Ishikawa (cell line): ENCODE measurements at regions not wholly inside any gene's neighbourhood (a gene's known extent, or its start where the extent isn't known, plus 50 kb on each side); places are given as distances from the start of the nearest gene placed in this dataset.

Source experiments
- CEBPB ChIP-seq: IDR thresholded peaks from 2 replicates; pipeline ENCODE4 v1.6.1; 2012
- CREB1 ChIP-seq: IDR thresholded peaks from 2 replicates; pipeline ENCODE4 v1.6.1; 2012; ENCODE audit warnings: low read depth
- EGR1 ChIP-seq: IDR thresholded peaks from 2 replicates; pipeline ENCODE4 v1.6.1; 2012
- EP300 ChIP-seq: IDR thresholded peaks from 2 replicates; pipeline ENCODE4 v1.6.1; 2012; ENCODE audit warnings: borderline replicate concordance
- FOXM1 ChIP-seq: IDR thresholded peaks from 2 replicates; pipeline ENCODE4 v1.6.1; 2012; ENCODE audit warnings: low read depth, borderline replicate concordance
- NFIC ChIP-seq: IDR thresholded peaks from 2 replicates; pipeline ENCODE4 v1.6.1; 2012
- RAD21 ChIP-seq: IDR thresholded peaks from 2 replicates; pipeline ENCODE4 v1.6.1; 2012; ENCODE audit warnings: low read depth
- TAF1 ChIP-seq: IDR thresholded peaks from 2 replicates; pipeline ENCODE4 v1.6.1; 2012; ENCODE audit warnings: low read depth, mild to moderate bottlenecking
- TCF12 ChIP-seq: IDR thresholded peaks from 2 replicates; pipeline ENCODE4 v1.6.1; 2012; ENCODE audit warnings: low read depth
- TEAD4 ChIP-seq: IDR thresholded peaks from 2 replicates; pipeline ENCODE4 v1.6.1; 2012
- USF1 ChIP-seq: IDR thresholded peaks from 2 replicates; pipeline ENCODE4 v1.6.1; 2012
- YY1 ChIP-seq: IDR thresholded peaks from 2 replicates; pipeline ENCODE4 v1.6.1; 2012; ENCODE audit warnings: low read depth
- ZBTB7A ChIP-seq: IDR thresholded peaks from 2 replicates; pipeline ENCODE4 v1.6.1; 2012; ENCODE audit warnings: low read depth
- TF ChIP-seq, protein P1 (sequence below): IDR thresholded peaks from 2 replicates; pipeline ENCODE4 v1.6.1; 2012; ENCODE audit warnings: low read depth, mild to moderate bottlenecking
- TF ChIP-seq, protein P2 (sequence below): IDR thresholded peaks from 2 replicates; pipeline ENCODE4 v1.6.1; 2012

DNA sequence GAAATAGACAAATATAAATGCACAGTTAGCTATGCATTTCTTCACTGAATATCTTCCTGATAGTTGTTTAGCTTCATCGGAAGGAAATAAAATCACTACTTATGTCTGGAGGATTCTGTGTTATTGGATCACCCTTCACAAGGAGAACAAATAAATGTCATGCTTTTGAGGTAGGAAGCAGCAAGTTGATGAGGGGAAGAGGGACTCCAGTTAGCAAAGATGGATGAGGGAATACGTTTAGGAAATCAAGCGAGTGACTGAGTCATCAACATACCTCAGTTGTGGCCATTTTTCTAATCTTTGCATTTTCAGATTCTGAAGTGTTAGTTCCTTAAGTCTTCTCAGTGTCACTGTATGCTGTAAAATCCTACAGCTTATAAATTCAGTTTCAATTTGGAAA lies 456.2 kb downstream of the EPHA4 start:
- TF ChIP-seq TAF1 (no peak), ZBTB7A (no peak), RAD21 (no peak)
- TF ChIP-seq, protein P1, sequence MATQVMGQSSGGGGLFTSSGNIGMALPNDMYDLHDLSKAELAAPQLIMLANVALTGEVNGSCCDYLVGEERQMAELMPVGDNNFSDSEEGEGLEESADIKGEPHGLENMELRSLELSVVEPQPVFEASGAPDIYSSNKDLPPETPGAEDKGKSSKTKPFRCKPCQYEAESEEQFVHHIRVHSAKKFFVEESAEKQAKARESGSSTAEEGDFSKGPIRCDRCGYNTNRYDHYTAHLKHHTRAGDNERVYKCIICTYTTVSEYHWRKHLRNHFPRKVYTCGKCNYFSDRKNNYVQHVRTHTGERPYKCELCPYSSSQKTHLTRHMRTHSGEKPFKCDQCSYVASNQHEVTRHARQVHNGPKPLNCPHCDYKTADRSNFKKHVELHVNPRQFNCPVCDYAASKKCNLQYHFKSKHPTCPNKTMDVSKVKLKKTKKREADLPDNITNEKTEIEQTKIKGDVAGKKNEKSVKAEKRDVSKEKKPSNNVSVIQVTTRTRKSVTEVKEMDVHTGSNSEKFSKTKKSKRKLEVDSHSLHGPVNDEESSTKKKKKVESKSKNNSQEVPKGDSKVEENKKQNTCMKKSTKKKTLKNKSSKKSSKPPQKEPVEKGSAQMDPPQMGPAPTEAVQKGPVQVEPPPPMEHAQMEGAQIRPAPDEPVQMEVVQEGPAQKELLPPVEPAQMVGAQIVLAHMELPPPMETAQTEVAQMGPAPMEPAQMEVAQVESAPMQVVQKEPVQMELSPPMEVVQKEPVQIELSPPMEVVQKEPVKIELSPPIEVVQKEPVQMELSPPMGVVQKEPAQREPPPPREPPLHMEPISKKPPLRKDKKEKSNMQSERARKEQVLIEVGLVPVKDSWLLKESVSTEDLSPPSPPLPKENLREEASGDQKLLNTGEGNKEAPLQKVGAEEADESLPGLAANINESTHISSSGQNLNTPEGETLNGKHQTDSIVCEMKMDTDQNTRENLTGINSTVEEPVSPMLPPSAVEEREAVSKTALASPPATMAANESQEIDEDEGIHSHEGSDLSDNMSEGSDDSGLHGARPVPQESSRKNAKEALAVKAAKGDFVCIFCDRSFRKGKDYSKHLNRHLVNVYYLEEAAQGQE, result no peak

- TF ChIP-seq CREB1, result no peak
- TF ChIP-seq RAD21, result no peak
- no peak for TF ChIP-seq EGR1
- TF ChIP-seq TCF12, result no peak
- no peak for TF ChIP-seq CEBPB
- no peak for TF ChIP-seq EP300
- no peak for TF ChIP-seq YY1
- no peak for TF ChIP-seq ZBTB7A
- TF ChIP-seq, protein P2, sequence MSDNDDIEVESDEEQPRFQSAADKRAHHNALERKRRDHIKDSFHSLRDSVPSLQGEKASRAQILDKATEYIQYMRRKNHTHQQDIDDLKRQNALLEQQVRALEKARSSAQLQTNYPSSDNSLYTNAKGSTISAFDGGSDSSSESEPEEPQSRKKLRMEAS, result no peak
- TF ChIP-seq, protein P1, result no peak
- TF ChIP-seq TEAD4, result no peak
- TF ChIP-seq USF1, result no peak
- TF ChIP-seq TAF1, result no peak
- no peak for TF ChIP-seq NFIC
Measured at GRCh38 chr2:221120643-221121042, 451.5 kb downstream of the EPHA4 start.

- TF ChIP-seq, protein P2, result no peak
- TF ChIP-seq, protein P1, result no peak
- TF ChIP-seq ZBTB7A (no peak), CREB1 (no peak), TEAD4 (no peak), NFIC (no peak), FOXM1 (no peak), EP300 (no peak), CEBPB (no peak), YY1 (no peak), EGR1 (no peak), TAF1 (no peak), USF1 (no peak), RAD21 (no peak), TCF12 (no peak)
Measured at GRCh38 chr2:221123396-221123795, 448.7 kb downstream of the EPHA4 start.

DNA sequence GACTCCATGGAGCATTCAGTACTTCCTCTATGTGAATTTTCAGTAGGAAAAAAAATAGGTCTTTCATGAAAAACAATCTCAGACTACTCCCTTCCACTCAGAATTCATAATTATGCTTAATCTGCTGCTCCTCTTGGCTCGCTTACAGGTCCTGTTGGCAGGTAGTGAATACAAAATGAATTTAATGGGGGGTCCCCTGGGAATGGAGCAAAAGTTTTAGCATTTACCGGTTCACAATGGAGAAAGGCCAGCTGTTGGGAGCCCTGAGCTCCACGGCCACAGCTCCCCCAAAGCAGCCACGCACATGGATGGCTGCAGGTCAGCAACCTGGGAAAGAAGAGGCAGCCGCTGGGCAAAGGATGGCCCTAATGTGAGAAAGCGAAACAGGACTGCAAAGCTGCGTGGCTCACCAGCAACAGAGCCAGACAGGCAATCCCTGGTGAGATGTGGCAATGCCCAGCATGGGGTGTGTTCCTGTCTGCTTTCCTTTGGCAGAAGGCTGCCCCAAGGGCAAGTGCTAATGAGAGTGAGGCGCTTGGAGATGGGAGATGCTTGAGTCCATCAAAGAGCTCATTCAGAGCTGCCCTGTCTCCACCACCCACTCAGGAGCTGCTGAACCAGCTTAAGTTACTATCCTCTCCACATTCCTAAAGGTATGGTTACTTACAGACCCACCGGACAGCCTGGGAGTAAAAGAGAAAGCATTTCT lies 447.4 kb downstream of the EPHA4 start:
- TF ChIP-seq ZBTB7A, result no peak
- no peak for TF ChIP-seq CREB1
- TF ChIP-seq RAD21, result no peak
- TF ChIP-seq TEAD4, result no peak
- TF ChIP-seq, protein P1, result no peak
- TF ChIP-seq YY1, result no peak
- no peak for TF ChIP-seq FOXM1
- TF ChIP-seq TAF1, result no peak
- no peak for TF ChIP-seq CEBPB
- no peak for TF ChIP-seq NFIC
- no peak for TF ChIP-seq USF1
- TF ChIP-seq EP300, result no peak
- TF ChIP-seq EGR1, result no peak
- TF ChIP-seq TCF12, result no peak
